WTC11 (cell line): ENCODE measurements at regions not wholly inside any gene's neighbourhood (a gene's known extent, or its start where the extent isn't known, plus 50 kb on each side); places are given as distances from the start of the nearest gene placed in this dataset.

Source experiments
- ATAC-seq: fragments of 200-7000 bp; cut with Tn5 transposase; 2 replicates; pipeline ENCODE4 v1.10.0; 2021; ENCODE audit warnings: mild to moderate bottlenecking, moderate library complexity
- CTCF ChIA-PET: fragments of 300-600 bp; sonication (Branson Sonifier 250); formaldehyde crosslinking; loops from one replicate; lab custom pipeline; 2021; ENCODE audit warnings: antibody characterized with exemption; lab: Charles Lee
- POLR2A ChIA-PET: fragments of 350-600 bp; sonication (Branson Sonifier 250); formaldehyde crosslinking; loops from one replicate; lab custom pipeline; 2021; ENCODE audit warnings: antibody characterized with exemption; lab: Charles Lee
- DNase-seq: peaks from one replicate; pipeline ENCODE4 v3.0.0; 2021; ENCODE audit warnings: low spot score
- H3K27ac Mint-ChIP-seq: 2 replicates; pipeline ENCODE4 v1.8.0; 2021; ENCODE audit warnings: mixed read lengths
- H3K27me3 Mint-ChIP-seq: 2 replicates; pipeline ENCODE4 v1.8.0; 2021; ENCODE audit warnings: low read depth, mild to moderate bottlenecking, moderate library complexity, mixed read lengths
- H3K36me3 Mint-ChIP-seq: 2 replicates; pipeline ENCODE4 v1.8.0; 2021; ENCODE audit warnings: mixed read lengths
- H3K4me1 Mint-ChIP-seq: 2 replicates; pipeline ENCODE4 v1.8.0; 2022; ENCODE audit warnings: mixed read lengths
- H3K4me3 Mint-ChIP-seq: 2 replicates; pipeline ENCODE4 v1.8.0; 2021; ENCODE audit warnings: mild to moderate bottlenecking, moderate library complexity, mixed read lengths
- H3K9me3 Mint-ChIP-seq: 2 replicates; pipeline ENCODE4 v1.8.0; 2021; ENCODE audit warnings: mixed read lengths
- CDX4 ChIP-seq: fragments of 250-450 bp; sonication (Bioruptor Pico); IDR thresholded peaks from 2 replicates; pipeline ENCODE4 v1.9.0; 2021; ENCODE audit warnings: moderate library complexity, mild to moderate bottlenecking, inconsistent platforms, borderline replicate concordance
- CREB1 ChIP-seq: sonication (generic); formaldehyde crosslinking; IDR thresholded peaks from 2 replicates; pipeline ENCODE4 v1.8.0; 2023; ENCODE audit warnings: mild to moderate bottlenecking, missing genetic modification reagents
- ELF4 ChIP-seq: sonication (generic); formaldehyde crosslinking; IDR thresholded peaks from 2 replicates; pipeline ENCODE4 v1.8.1; 2022; ENCODE audit warnings: low read depth, mild to moderate bottlenecking, moderate library complexity, missing genetic modification reagents
- HMGXB4 ChIP-seq: sonication (generic); formaldehyde crosslinking; IDR thresholded peaks from 2 replicates; pipeline ENCODE4 v1.8.1; 2023; ENCODE audit warnings: mild to moderate bottlenecking, moderate library complexity, missing genetic modification reagents
- IRF1 ChIP-seq: sonication (generic); formaldehyde crosslinking; IDR thresholded peaks from 2 replicates; pipeline ENCODE4 v1.8.0; 2023; ENCODE audit warnings: missing genetic modification reagents
- IRF2 ChIP-seq: sonication (generic); formaldehyde crosslinking; IDR thresholded peaks from 2 replicates; pipeline ENCODE4 v1.8.0; 2022; ENCODE audit warnings: low read depth, missing genetic modification reagents, borderline replicate concordance
- JUN ChIP-seq: sonication (generic); formaldehyde crosslinking; IDR thresholded peaks from 2 replicates; pipeline ENCODE4 v1.8.0; 2023; ENCODE audit warnings: mild to moderate bottlenecking, missing genetic modification reagents
- MAX ChIP-seq: sonication (generic); formaldehyde crosslinking; IDR thresholded peaks from 2 replicates; pipeline ENCODE4 v1.8.0; 2022; ENCODE audit warnings: mild to moderate bottlenecking, missing genetic modification reagents
- MYBL2 ChIP-seq: sonication (generic); formaldehyde crosslinking; IDR thresholded peaks from 2 replicates; pipeline ENCODE4 v1.8.1; 2023; ENCODE audit warnings: mild to moderate bottlenecking, moderate library complexity, missing genetic modification reagents
- NFATC4 ChIP-seq: fragments of 250-450 bp; sonication (Bioruptor Pico); IDR thresholded peaks from 2 replicates; pipeline ENCODE4 v1.9.0; 2021; ENCODE audit warnings: mild to moderate bottlenecking
- NR3C1 ChIP-seq: sonication (generic); formaldehyde crosslinking; conservative IDR thresholded peaks from 2 replicates; pipeline ENCODE4 v1.8.1; 2023; ENCODE audit warnings: low read depth, mild to moderate bottlenecking, missing genetic modification reagents
- SMAD3 ChIP-seq: sonication (generic); formaldehyde crosslinking; IDR thresholded peaks from 2 replicates; pipeline ENCODE4 v1.8.0; 2022; ENCODE audit warnings: missing genetic modification reagents, mild to moderate bottlenecking, borderline replicate concordance
- SMAD4 ChIP-seq: sonication (generic); formaldehyde crosslinking; IDR thresholded peaks from 2 replicates; pipeline ENCODE4 v1.8.0; 2022; ENCODE audit warnings: mild to moderate bottlenecking, missing genetic modification reagents
- SOX15 ChIP-seq: fragments of 250-450 bp; sonication (Bioruptor Pico); IDR thresholded peaks from 2 replicates; pipeline ENCODE4 v1.9.0; 2021; ENCODE audit warnings: mild to moderate bottlenecking
- TEAD4 ChIP-seq: sonication (generic); formaldehyde crosslinking; IDR thresholded peaks from 2 replicates; pipeline ENCODE4 v1.8.0; 2022; ENCODE audit warnings: mild to moderate bottlenecking, missing genetic modification reagents
- USF2 ChIP-seq: sonication (generic); formaldehyde crosslinking; IDR thresholded peaks from 2 replicates; pipeline ENCODE4 v1.8.1; 2023; ENCODE audit warnings: mild to moderate bottlenecking, missing genetic modification reagents, moderate library complexity
- ZNF121 ChIP-seq: sonication (generic); formaldehyde crosslinking; IDR thresholded peaks from 2 replicates; pipeline ENCODE4 v1.8.0; 2023; ENCODE audit warnings: missing genetic modification reagents
- ZNF532 ChIP-seq: fragments of 250-450 bp; sonication (Bioruptor Pico); IDR thresholded peaks from 2 replicates; pipeline ENCODE4 v1.9.0; 2021; ENCODE audit warnings: mild to moderate bottlenecking, borderline replicate concordance

- TF ChIP-seq ZNF121 (CRISPR knock-in tag) (no peak), ELF4 (CRISPR knock-in tag) (no peak), SMAD4 (no peak), TEAD4 (CRISPR knock-in tag) (no peak), SMAD3 (CRISPR knock-in tag) (no peak), USF2 (CRISPR knock-in tag) (no peak)
- Mint-ChIP-seq H3K27ac (no peak overlapping the region), H3K9me3 (peaks cover 4% of the 10 kb centered on the region; the same call in 1 of the 2 replicates), H3K27me3 (no peaks in the 10 kb centered on the region), H3K4me3 (no peak overlapping the region), H3K36me3 (no peaks in the 10 kb centered on the region), H3K4me1 (peaks cover 9% of the 10 kb centered on the region)
- ATAC-seq (no peak), DNase-seq (no peak)
- ChIA-PET CTCF (no interaction called here), POLR2A (no interaction called here)
Observed at GRCh38 chr18:39205565-39206195, 1640.1 kb upstream of the CELF4 start.

GRCh38 chr18:39200153-39200552 lies 1634.6 kb upstream of the CELF4 start:
- no peaks in the 10 kb centered on the region for H3K27me3 Mint-ChIP-seq
- no peak for ATAC-seq
- TF ChIP-seq JUN (CRISPR knock-in tag) (no peak), MYBL2 (no peak), CDX4 (CRISPR knock-in tag) (no peak), ELF4 (CRISPR knock-in tag) (no peak), IRF2 (CRISPR knock-in tag) (no peak), CREB1 (CRISPR knock-in tag) (no peak)
- DNase-seq = no peak
- H3K4me3 Mint-ChIP-seq = no peak overlapping the region
- ChIA-PET CTCF (no interaction called here), POLR2A (no interaction called here)
- no peak overlapping the region for H3K27ac Mint-ChIP-seq
- H3K9me3 Mint-ChIP-seq = peaks cover 4% of the 10 kb centered on the region; the same call in 1 of the 2 replicates
- no peaks in the 10 kb centered on the region for H3K36me3 Mint-ChIP-seq
- peaks cover 2% of the 10 kb centered on the region; the same call in 1 of the 2 replicates for H3K4me1 Mint-ChIP-seq

- no peak for TF ChIP-seq HMGXB4 (CRISPR knock-in tag)
- no peak for TF ChIP-seq NFATC4 (CRISPR knock-in tag)
- TF ChIP-seq CDX4 (CRISPR knock-in tag) = no peak
- TF ChIP-seq ZNF532 = no peak
- no peak for TF ChIP-seq IRF1 (CRISPR knock-in tag)
- TF ChIP-seq MAX (CRISPR knock-in tag) = no peak
- no peak for TF ChIP-seq MYBL2
- TF ChIP-seq SOX15 (CRISPR knock-in tag) = no peak
- no peak for TF ChIP-seq NR3C1
- TF ChIP-seq, all 79 proteins: peak for 0
- POLR2A ChIA-PET = no interaction called here
- ATAC-seq = no peak
- H3K36me3 Mint-ChIP-seq = no peaks in the 10 kb centered on the region
- peaks cover 4% of the 10 kb centered on the region; the same call in 1 of the 2 replicates for H3K9me3 Mint-ChIP-seq
- H3K27ac Mint-ChIP-seq = no peak overlapping the region
- H3K4me3 Mint-ChIP-seq = no peak overlapping the region
- no peak for DNase-seq
- H3K4me1 Mint-ChIP-seq = no peaks in the 10 kb centered on the region
- H3K27me3 Mint-ChIP-seq = no peaks in the 10 kb centered on the region
- CTCF ChIA-PET = no interaction called here
Observed at GRCh38 chr18:39199231-39199855, 1633.7 kb upstream of the CELF4 start.
